Activated T-helper 1 cell treated with anti-CD3 and anti-CD28 coated beads, Interleukin-12 subunit alpha, Interleukin-12 subunit beta, Interleukin-2, Interleukin-4 antibody, amounts not matched to agents 30 ng/mL and 10 ng/mL and 1 ng/mL, durations not matched to agents 14 hours and 24 hours and 36 hours (primary cell): ENCODE measurements at regions not wholly inside any gene's neighbourhood (a gene's known extent, or its start where the extent isn't known, plus 50 kb on each side); places are given as distances from the start of the nearest gene placed in this dataset.

Source experiments
- DNase-seq: peaks from one replicate; pipeline ENCODE4 v3.0.0; 2021; ENCODE audit warnings: low spot score
- H3K27ac Mint-ChIP-seq: one replicate; pipeline ENCODE4 v1.8.0; 2021; ENCODE audit warnings: mild to moderate bottlenecking, mixed read lengths
- H3K27me3 Mint-ChIP-seq: one replicate; pipeline ENCODE4 v1.8.0; 2022; ENCODE audit warnings: mild to moderate bottlenecking, moderate library complexity, mixed read lengths; ENCODE audit not compliant: insufficient read depth
- H3K36me3 Mint-ChIP-seq: one replicate; pipeline ENCODE4 v1.8.0; 2021; ENCODE audit warnings: low read depth, mixed read lengths
- H3K4me1 Mint-ChIP-seq: one replicate; pipeline ENCODE4 v1.8.0; 2021; ENCODE audit warnings: low read depth, mixed read lengths
- H3K4me3 Mint-ChIP-seq: one replicate; pipeline ENCODE4 v1.8.0; 2021; ENCODE audit warnings: mild to moderate bottlenecking, moderate library complexity, mixed read lengths
- H3K9me3 Mint-ChIP-seq: one replicate; pipeline ENCODE4 v1.8.0; 2021; ENCODE audit warnings: mixed read lengths
- intact Hi-C: fragments of 100-400 bp; cut with micrococcal nuclease; formaldehyde crosslinking; loops from one replicate; pipeline ENCODE4 v1.15.1; 2024

- H3K4me1 Mint-ChIP-seq, result peaks cover 15% of the 10 kb centered on the region
- H3K4me3 Mint-ChIP-seq, result no peak overlapping the region
- no peak overlapping the region for H3K27ac Mint-ChIP-seq
- intact Hi-C loops, result no loop called here
- peaks cover 4% of the 10 kb centered on the region for H3K27me3 Mint-ChIP-seq
- no peak for DNase-seq
- H3K36me3 Mint-ChIP-seq, result no peaks in the 10 kb centered on the region
- H3K9me3 Mint-ChIP-seq, result no peaks in the 10 kb centered on the region
Measured at GRCh38 chr2:100627330-100628300, 64.8 kb downstream of the PDCL3 start.

- no peaks in the 10 kb centered on the region for H3K36me3 Mint-ChIP-seq
- intact Hi-C loops, result no loop called here
Measured at GRCh38 chr2:100628506-100628905, 65.7 kb downstream of the PDCL3 start.

DNA sequence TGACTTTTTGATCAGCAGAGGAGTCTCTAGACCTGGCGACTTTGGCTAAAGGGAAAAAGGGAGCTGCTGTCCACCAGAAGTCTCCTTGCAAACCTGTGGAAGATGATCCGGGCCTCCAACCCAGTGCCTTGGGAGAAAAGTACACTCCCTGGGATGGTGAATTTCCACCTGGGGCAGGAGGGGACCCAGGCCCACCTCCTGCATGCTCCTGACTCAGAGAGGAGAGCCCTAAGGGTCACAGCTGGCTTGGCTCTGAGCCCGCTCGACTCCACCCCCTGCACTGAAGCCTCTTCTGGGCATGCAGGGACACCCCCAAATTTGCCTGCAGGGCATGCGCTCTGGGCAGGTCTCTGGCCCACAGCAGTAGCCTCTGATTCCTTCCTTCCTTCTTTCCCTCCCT, 66.5 kb downstream of the PDCL3 start:
- H3K27ac Mint-ChIP-seq, result no peak overlapping the region
- no peaks in the 10 kb centered on the region for H3K36me3 Mint-ChIP-seq
- H3K4me3 Mint-ChIP-seq, result no peak overlapping the region
- no peaks in the 10 kb centered on the region for H3K9me3 Mint-ChIP-seq
- H3K27me3 Mint-ChIP-seq, result peaks cover 4% of the 10 kb centered on the region
- peaks cover 15% of the 10 kb centered on the region for H3K4me1 Mint-ChIP-seq
- intact Hi-C loops, result no loop called here
- no peak for DNase-seq

More at GRCh38 chr2:100628506-100628905, 65.7 kb downstream of the PDCL3 start:
- no peak for DNase-seq
- Mint-ChIP-seq H3K9me3 (no peaks in the 10 kb centered on the region), H3K4me1 (peaks cover 15% of the 10 kb centered on the region), H3K4me3 (no peak overlapping the region), H3K27me3 (peaks cover 4% of the 10 kb centered on the region), H3K27ac (no peak overlapping the region)

DNA sequence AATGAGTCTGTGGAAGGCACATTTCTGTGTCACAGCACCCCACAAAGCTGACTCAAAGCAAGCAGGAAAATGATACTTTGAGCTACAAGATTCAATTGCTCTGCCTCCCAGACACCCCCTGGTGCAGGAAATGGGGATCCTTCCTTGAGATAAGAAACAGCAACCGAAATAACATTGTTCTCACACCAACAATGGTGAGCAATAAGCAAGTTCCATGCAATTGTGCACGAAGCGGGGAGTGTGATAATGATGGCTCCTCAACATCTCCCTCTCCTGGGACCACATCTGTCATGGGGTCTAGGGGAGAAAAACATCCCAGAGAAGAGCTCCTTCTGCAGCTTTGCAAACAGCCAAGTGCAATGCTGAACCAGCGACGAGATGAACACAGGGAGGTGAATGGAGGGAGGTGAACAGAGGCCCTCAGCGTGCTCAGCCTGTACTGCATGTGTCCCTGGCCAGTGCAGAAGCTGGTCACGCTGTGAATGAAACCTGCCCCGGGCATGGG, 67.7 kb downstream of the PDCL3 start:
- DNase-seq, result peak; percentile 16
- peaks cover 4% of the 10 kb centered on the region for H3K27me3 Mint-ChIP-seq
- peak overlapping the region; percentile 23 for H3K4me3 Mint-ChIP-seq
- peak overlapping the region; percentile 43 for H3K27ac Mint-ChIP-seq
- H3K4me1 Mint-ChIP-seq, result peaks cover 15% of the 10 kb centered on the region
- H3K36me3 Mint-ChIP-seq, result no peaks in the 10 kb centered on the region
- H3K9me3 Mint-ChIP-seq, result no peaks in the 10 kb centered on the region
- intact Hi-C loops, result no loop called here

DNA sequence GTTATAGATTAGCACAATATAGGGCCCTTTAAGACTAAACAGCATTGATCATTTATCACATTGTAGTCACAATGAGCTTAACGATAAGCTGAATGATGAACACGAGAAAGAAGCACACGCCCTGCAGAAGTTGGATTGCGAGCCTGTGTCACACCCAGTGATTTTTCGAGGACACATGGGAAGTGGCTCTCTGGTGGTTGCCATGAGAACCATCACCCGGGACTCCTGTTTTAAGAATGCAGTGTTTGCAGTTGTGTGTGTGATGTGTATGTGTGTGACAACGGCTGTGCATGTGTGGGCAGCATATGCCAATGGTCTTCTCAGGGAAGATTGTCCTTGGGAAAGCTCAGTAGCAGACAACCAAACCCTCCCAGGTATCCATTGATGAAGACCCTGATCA, 69.2 kb downstream of the PDCL3 start:
- Mint-ChIP-seq H3K27ac (no peak overlapping the region), H3K9me3 (no peaks in the 10 kb centered on the region)
- intact Hi-C loops, result no loop called here

GRCh38 chr2:100632759-100633158, 70.0 kb downstream of the PDCL3 start:
- Mint-ChIP-seq H3K27me3 (peaks cover 2% of the 10 kb centered on the region), H3K4me3 (no peak overlapping the region), H3K4me1 (peaks cover 15% of the 10 kb centered on the region), H3K9me3 (no peaks in the 10 kb centered on the region), H3K27ac (no peak overlapping the region), H3K36me3 (no peaks in the 10 kb centered on the region)
- no peak for DNase-seq
- intact Hi-C loops, result no loop called here

More for the DNA sequence above, 69.2 kb downstream of the PDCL3 start:
- H3K4me3 Mint-ChIP-seq, result no peak overlapping the region
- peaks cover 15% of the 10 kb centered on the region for H3K4me1 Mint-ChIP-seq
- DNase-seq, result no peak
- H3K27me3 Mint-ChIP-seq, result peaks cover 2% of the 10 kb centered on the region
- no peaks in the 10 kb centered on the region for H3K36me3 Mint-ChIP-seq

DNA sequence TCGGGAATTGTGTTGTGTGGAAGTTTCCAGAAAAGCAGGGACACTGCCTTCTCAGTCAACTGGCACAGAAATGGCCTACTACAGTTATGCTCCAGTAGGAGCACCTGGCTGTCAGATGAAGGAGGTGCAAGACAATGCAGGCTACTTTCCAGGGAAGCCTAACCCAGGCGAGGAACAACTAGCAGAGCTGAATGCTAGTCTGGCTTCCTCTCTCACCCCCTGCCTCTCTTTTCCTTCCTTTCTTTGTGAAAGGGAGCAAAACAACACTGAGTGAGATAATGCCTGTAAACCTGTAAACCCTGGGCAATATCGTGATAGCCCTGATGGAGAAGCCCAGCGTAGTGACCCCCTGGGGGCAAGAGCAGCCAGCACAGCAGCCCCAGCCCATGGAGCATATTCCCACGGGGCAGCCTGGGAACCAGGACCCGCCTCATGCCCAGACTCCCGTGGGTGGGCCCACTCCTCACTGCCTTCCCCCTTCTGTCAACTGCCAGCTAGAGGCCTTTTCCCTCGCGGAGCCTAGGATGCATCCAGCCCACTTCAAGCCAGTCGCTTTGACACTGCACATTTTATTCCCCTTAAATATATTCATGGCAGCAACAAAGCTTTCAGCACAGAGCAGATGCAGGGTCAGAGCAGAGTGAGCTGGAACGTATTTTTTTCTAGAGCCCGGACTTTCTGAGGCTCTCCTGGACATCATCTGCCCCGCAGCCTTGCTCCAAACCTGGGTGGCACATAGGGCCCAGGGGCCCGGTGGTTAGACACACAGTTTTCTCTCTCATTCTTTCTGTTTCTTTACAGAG, 77.0 kb downstream of the PDCL3 start:
- Mint-ChIP-seq H3K4me3 (no peak overlapping the region), H3K4me1 (peaks cover 14% of the 10 kb centered on the region), H3K36me3 (no peaks in the 10 kb centered on the region), H3K27me3 (peaks cover 5% of the 10 kb centered on the region), H3K9me3 (no peaks in the 10 kb centered on the region), H3K27ac (no peak overlapping the region)
- no peak for DNase-seq
- intact Hi-C loops, result no loop called here

GRCh38 chr2:100640431-100641124, 77.8 kb downstream of the PDCL3 start:
- DNase-seq, result no peak
- Mint-ChIP-seq H3K4me3 (no peak overlapping the region), H3K4me1 (peaks cover 18% of the 10 kb centered on the region), H3K36me3 (no peaks in the 10 kb centered on the region), H3K27ac (no peak overlapping the region), H3K9me3 (no peaks in the 10 kb centered on the region), H3K27me3 (peaks cover 5% of the 10 kb centered on the region)
- intact Hi-C loops, result no loop called here

- Mint-ChIP-seq H3K27me3 (peaks cover 3% of the 10 kb centered on the region), H3K27ac (no peak overlapping the region), H3K36me3 (no peaks in the 10 kb centered on the region), H3K9me3 (no peaks in the 10 kb centered on the region), H3K4me3 (no peak overlapping the region), H3K4me1 (peaks cover 18% of the 10 kb centered on the region)
- intact Hi-C loops, result no loop called here
- no peak for DNase-seq
Measured at GRCh38 chr2:100641125-100641435, 78.3 kb downstream of the PDCL3 start.

GRCh38 chr2:100642425-100642824, 79.6 kb downstream of the PDCL3 start:
- no peak for DNase-seq
- Mint-ChIP-seq H3K4me3 (no peak overlapping the region), H3K4me1 (peaks cover 18% of the 10 kb centered on the region), H3K36me3 (no peaks in the 10 kb centered on the region), H3K27me3 (peaks cover 3% of the 10 kb centered on the region), H3K9me3 (no peaks in the 10 kb centered on the region), H3K27ac (no peak overlapping the region)
- intact Hi-C loops, result no loop called here

- peaks cover 18% of the 10 kb centered on the region for H3K4me1 Mint-ChIP-seq
- H3K27ac Mint-ChIP-seq, result no peak overlapping the region
- intact Hi-C loops, result no loop called here
- H3K27me3 Mint-ChIP-seq, result peaks cover 3% of the 10 kb centered on the region
- no peak overlapping the region for H3K4me3 Mint-ChIP-seq
- no peak for DNase-seq
- H3K36me3 Mint-ChIP-seq, result peaks cover 3% of the 10 kb centered on the region
- peaks cover 4% of the 10 kb centered on the region for H3K9me3 Mint-ChIP-seq
Measured at GRCh38 chr2:100643467-100643866, 80.7 kb downstream of the PDCL3 start.

DNA sequence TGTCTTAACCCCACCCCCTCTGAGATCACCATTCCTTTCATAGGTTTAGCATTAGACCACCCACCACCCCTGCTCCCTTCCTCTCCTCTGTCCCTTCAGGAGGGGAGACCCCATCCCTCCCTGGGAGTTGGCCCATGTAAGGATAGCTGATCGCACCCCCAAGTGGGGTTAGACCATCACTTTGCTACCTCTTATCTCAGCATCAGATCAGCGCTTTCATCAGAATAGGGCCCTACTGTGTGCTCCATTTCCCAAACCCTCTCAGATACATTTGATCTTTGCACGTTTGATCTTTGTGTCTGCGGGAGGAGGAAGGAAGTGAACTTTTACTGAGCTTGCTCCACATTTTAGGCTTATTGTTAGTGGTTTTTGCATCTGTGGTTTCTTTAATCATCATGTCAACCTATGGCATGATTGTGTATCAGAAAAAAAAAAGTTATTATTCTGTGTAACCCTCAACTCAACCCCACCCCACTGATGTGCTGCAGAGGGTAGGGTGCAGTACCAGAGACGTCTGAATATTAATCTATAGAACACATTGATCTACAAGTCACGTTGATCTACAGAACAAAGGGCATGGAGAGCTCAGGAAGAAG, 81.2 kb downstream of the PDCL3 start:
- Mint-ChIP-seq H3K4me3 (no peak overlapping the region), H3K4me1 (peaks cover 18% of the 10 kb centered on the region), H3K27ac (no peak overlapping the region), H3K27me3 (peaks cover 3% of the 10 kb centered on the region), H3K36me3 (peaks cover 3% of the 10 kb centered on the region), H3K9me3 (peaks cover 4% of the 10 kb centered on the region)
- DNase-seq, result no peak
- intact Hi-C loops, result no loop called here
